A549 (cell line): ENCODE measurements at regions not wholly inside any gene's neighbourhood (a gene's known extent, or its start where the extent isn't known, plus 50 kb on each side); places are given as distances from the start of the nearest gene placed in this dataset.

Experiments used
- ATAC-seq, 2 experiments: fragments of 200-7000 bp in 1 of 2; fragments of >200 bp in 1 of 2; cut with Nextera tagmentation in 1 of 2; cut with Tn5 transposase in 1 of 2; 3 replicates each; pipeline versions ENCODE4 v1.8.0 to v1.9.1; 2018 to 2020; ENCODE audit warnings: mild to moderate bottlenecking in 1 of 2, moderate library complexity in 1 of 2
- CTCF ChIA-PET: fragments of 300-600 bp; sonication (Branson Sonifier 250); formaldehyde crosslinking; extraction: SDS; loops from one replicate; lab custom pipeline; 2021; ENCODE audit warnings: antibody characterized with exemption, inconsistent platforms; lab: Yijun Ruan, JAX
- POLR2A ChIA-PET: fragments of 350-600 bp; formaldehyde crosslinking; extraction: SDS; loops from one replicate; lab custom pipeline; 2021; ENCODE audit warnings: antibody characterized with exemption, inconsistent platforms; lab: Yijun Ruan, JAX
- DNase-seq, 2 experiments: peaks; one replicate each; pipeline versions ENCODE4 v3.0.0 to v3.0.0-alpha.2; 2011 to 2016; ENCODE audit warnings: low read depth in 1 of 2, low spot score in 1 of 2
- FAIRE-seq: peaks from 2 replicates; lab custom pipeline; 2011; peaks lifted over from hg19 to GRCh38; lab: Jason Lieb, UNC
- H3K27ac ChIP-seq, 2 experiments: fragments of >200 bp; sonication (Bioruptor Twin); formaldehyde crosslinking; 3 replicates each; pipeline ENCODE4 v1.5.1; 2016 to 2017
- H3K4me1 ChIP-seq: fragments of >200 bp; sonication (Bioruptor Twin); formaldehyde crosslinking; 3 replicates; pipeline ENCODE4 v1.6.1; 2016
- H3K4me2 ChIP-seq: fragments of >200 bp; sonication (Bioruptor Twin); formaldehyde crosslinking; 3 replicates; pipeline ENCODE4 v1.6.1; 2016
- H3K4me3 ChIP-seq: fragments of >200 bp; sonication (Bioruptor Twin); formaldehyde crosslinking; 3 replicates; pipeline ENCODE4 v1.5.1; 2016
- H3K9me3 ChIP-seq: fragments of >200 bp; sonication (Bioruptor Twin); formaldehyde crosslinking; 3 replicates; pipeline ENCODE4 v1.6.1; 2016
- CBX8 ChIP-seq: fragments of 200-600 bp; sonication (generic); IDR thresholded peaks from 2 replicates; pipeline ENCODE4 v1.6.1; 2016
- CHD2 ChIP-seq: fragments of 150-350 bp; IDR thresholded peaks from 2 replicates; pipeline ENCODE4 v1.6.1; 2014; ENCODE audit warnings: low read length; ENCODE audit not compliant: partially characterized antibody
- CHD4 ChIP-seq: fragments of 200-600 bp; sonication (generic); IDR thresholded peaks from 2 replicates; pipeline ENCODE4 v1.6.1; 2016; ENCODE audit warnings: antibody characterized with exemption, mild to moderate bottlenecking, borderline replicate concordance
- EHMT2 ChIP-seq: fragments of 200-600 bp; sonication (generic); IDR thresholded peaks from 2 replicates; pipeline ENCODE4 v1.6.1; 2016; ENCODE audit warnings: antibody characterized with exemption, low read depth, mild to moderate bottlenecking, moderate library complexity
- ESRRA ChIP-seq: fragments of 150-350 bp; IDR thresholded peaks from 2 replicates; pipeline ENCODE4 v1.6.1; 2014; ENCODE audit warnings: mild to moderate bottlenecking, low read length, borderline replicate concordance
- FOXS1 ChIP-seq: fragments of 250-450 bp; sonication (Bioruptor Pico); IDR thresholded peaks from 2 replicates; pipeline ENCODE4 v1.5.0; 2020; ENCODE audit warnings: mild to moderate bottlenecking, moderate library complexity
- HEYL ChIP-seq: fragments of 250-450 bp; sonication (Bioruptor Pico); IDR thresholded peaks from 2 replicates; pipeline ENCODE4 v1.8.0; 2021; ENCODE audit warnings: mild to moderate bottlenecking, moderate library complexity
- KDM1A ChIP-seq: fragments of 200-600 bp; sonication (generic); IDR thresholded peaks from 2 replicates; pipeline ENCODE4 v1.6.1; 2016; ENCODE audit warnings: low read depth, mild to moderate bottlenecking
- KDM5A ChIP-seq: fragments of 200-600 bp; sonication (generic); IDR thresholded peaks from 2 replicates; pipeline ENCODE4 v1.6.1; 2016; ENCODE audit warnings: antibody characterized with exemption, mild to moderate bottlenecking
- NR3C1 ChIP-seq: fragments of >200 bp; sonication (Bioruptor Twin); formaldehyde crosslinking; IDR thresholded peaks from 3 replicates; pipeline ENCODE4 v1.6.1; 2017
- POLR2A ChIP-seq: IDR thresholded peaks from 2 replicates; pipeline ENCODE4 v1.6.1; 2012; ENCODE audit warnings: mild to moderate bottlenecking, low read length
- POLR2AphosphoS2 ChIP-seq: conservative IDR thresholded peaks from 2 replicates; pipeline ENCODE4 v1.6.1; 2012; ENCODE audit warnings: low read length, improper control_type of control experiment, inconsistent platforms
- RAD21 ChIP-seq, 2 experiments: fragments of >200 bp in 1 of 2; sonication (Bioruptor Twin) in 1 of 2; formaldehyde crosslinking in 1 of 2; IDR thresholded peaks in 1 of 2; conservative IDR thresholded peaks in 1 of 2; 2 replicates in 1 of 2; 3 replicates in 1 of 2; pipeline ENCODE4 v1.6.1; 2012 to 2018; ENCODE audit warnings: inconsistent platforms in 1 of 2
- RNF2 ChIP-seq: fragments of 200-600 bp; sonication (generic); IDR thresholded peaks from 2 replicates; pipeline ENCODE4 v1.6.1; 2016; ENCODE audit warnings: low read depth, mild to moderate bottlenecking, antibody characterized with exemption, moderate library complexity, borderline replicate concordance
- SMC3 ChIP-seq: fragments of >200 bp; sonication (Bioruptor Twin); formaldehyde crosslinking; IDR thresholded peaks from 3 replicates; pipeline ENCODE4 v1.6.1; 2018; ENCODE audit warnings: inconsistent platforms
- TP53 ChIP-seq: fragments of 250-450 bp; sonication (Bioruptor Pico); IDR thresholded peaks from 2 replicates; pipeline ENCODE4 v1.5.0; 2021; ENCODE audit warnings: mild to moderate bottlenecking, moderate library complexity
- ZC3H11A ChIP-seq: fragments of 450-650 bp; IDR thresholded peaks from 2 replicates; pipeline ENCODE4 v1.6.1; 2014; ENCODE audit warnings: antibody characterized with exemption, mild to moderate bottlenecking
- ZNF302 ChIP-seq: fragments of 250-450 bp; sonication (Bioruptor Pico); IDR thresholded peaks from 2 replicates; pipeline ENCODE4 v1.9.0; 2021; ENCODE audit warnings: inconsistent platforms, mild to moderate bottlenecking, moderate library complexity
- WGBS: methylation state at CpG from one replicate; pipeline ENCODE4 v1.1.6; 2017; ENCODE audit errors: missing lambda C conversion rate; 5-methylcytosine and 5-hydroxymethylcytosine counted together
- TF ChIP-seq, protein P1 (sequence below): IDR thresholded peaks from 2 replicates; pipeline ENCODE4 v1.6.1; 2012
- TF ChIP-seq, protein P2 (sequence below): fragments of 250-450 bp; sonication (Bioruptor Pico); IDR thresholded peaks from 2 replicates; pipeline ENCODE4 v1.5.0; 2020; ENCODE audit warnings: low read depth, mild to moderate bottlenecking, moderate library complexity
- TF ChIP-seq, protein P3 (sequence below): fragments of >200 bp; sonication (Bioruptor Twin); formaldehyde crosslinking; IDR thresholded peaks from 2 replicates; pipeline ENCODE4 v1.6.1; 2016
- TF ChIP-seq, protein P4 (sequence below): fragments of 200-600 bp; sonication (generic); IDR thresholded peaks from 2 replicates; pipeline ENCODE4 v1.6.1; 2016; ENCODE audit warnings: antibody characterized with exemption, mild to moderate bottlenecking, moderate library complexity
- TF ChIP-seq, protein P5 (sequence below): IDR thresholded peaks from 2 replicates; pipeline ENCODE4 v1.6.1; 2012; ENCODE audit warnings: low read depth, borderline replicate concordance

DNA sequence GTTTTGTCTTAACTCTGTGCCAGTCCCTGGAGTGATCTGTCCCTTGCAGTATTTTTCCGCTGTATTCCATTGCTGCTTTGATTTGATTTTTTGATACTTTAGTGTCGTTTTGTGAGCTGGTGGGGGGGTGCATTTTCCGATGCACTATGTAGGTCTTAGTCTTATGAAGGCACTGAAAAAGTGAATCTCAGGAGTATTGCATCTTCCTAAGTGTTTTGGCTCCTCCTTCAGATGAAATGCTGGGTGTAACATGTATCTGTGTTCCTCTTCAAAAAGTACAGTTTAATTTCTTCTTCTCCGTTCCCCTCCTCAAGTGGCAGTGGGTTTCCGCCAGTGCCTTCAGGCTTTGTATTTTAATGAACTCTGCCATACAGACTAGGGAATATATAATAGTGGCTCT is 580.7 kb upstream of the GJE1 start:
- Histone ChIP-seq H3K4me2 (peak overlapping the region; percentile 51), H3K9me3 (peaks cover 17% of the 10 kb centered on the region; the same call in 2 of the 3 replicates), H3K4me3 (no peak overlapping the region), H3K4me1 (peaks cover 13% of the 10 kb centered on the region), H3K27ac (peak overlapping the region; percentile 60 to 76)
- ChIA-PET CTCF (no interaction called here), POLR2A (no interaction called here)
- FAIRE-seq (no peak), DNase-seq (peak in 1 of 2 experiments; percentile 22), ATAC-seq (0 out of 6 replicates have a peak, but pooled peaks of 1 of the 2 experiments have one; percentile 24)
- TF ChIP-seq POLR2AphosphoS2 (no peak), NR3C1 (no peak), CHD2 (no peak), SMC3 (no peak), RAD21 (conservative IDR thresholded peaks at IDR 0.05 in 1 of 2, IDR thresholded peaks at IDR 0.05 in 1 of 2) (no peak), HEYL (CRISPR knock-in tag) (no peak), FOXS1 (CRISPR knock-in tag) (no peak), ZC3H11A (no peak)
- TF ChIP-seq, protein P1, sequence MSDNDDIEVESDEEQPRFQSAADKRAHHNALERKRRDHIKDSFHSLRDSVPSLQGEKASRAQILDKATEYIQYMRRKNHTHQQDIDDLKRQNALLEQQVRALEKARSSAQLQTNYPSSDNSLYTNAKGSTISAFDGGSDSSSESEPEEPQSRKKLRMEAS: no peak
- TF ChIP-seq, protein P2, sequence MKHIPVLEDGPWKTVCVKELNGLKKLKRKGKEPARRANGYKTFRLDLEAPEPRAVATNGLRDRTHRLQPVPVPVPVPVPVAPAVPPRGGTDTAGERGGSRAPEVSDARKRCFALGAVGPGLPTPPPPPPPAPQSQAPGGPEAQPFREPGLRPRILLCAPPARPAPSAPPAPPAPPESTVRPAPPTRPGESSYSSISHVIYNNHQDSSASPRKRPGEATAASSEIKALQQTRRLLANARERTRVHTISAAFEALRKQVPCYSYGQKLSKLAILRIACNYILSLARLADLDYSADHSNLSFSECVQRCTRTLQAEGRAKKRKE (CRISPR knock-in tag): no peak
- TF ChIP-seq, protein P3, sequence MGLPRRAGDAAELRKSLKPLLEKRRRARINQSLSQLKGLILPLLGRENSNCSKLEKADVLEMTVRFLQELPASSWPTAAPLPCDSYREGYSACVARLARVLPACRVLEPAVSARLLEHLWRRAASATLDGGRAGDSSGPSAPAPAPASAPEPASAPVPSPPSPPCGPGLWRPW: no peak
- WGBS: 85% methylated on average over 5 of the region's 5 CpGs

DNA sequence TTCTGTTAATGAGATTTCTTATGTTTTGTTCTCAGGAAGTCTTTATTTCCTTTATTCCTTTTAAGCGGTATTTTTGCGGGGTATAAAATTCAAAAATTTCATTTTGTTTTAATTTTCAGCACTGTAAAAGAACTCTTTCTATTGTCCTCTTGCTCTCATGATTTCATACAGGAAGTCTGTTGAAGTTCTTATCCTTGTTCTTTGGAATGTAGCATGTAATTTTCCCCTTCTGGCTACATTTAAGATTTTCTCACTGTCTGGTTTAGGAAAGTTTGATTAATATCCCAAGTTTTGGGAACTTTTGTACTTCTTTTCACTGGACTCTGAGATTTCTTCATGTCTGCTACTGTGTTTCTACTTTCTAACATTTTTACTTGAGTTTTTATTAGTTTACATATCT is 581.4 kb upstream of the GJE1 start:
- H3K4me1 ChIP-seq: peaks cover 13% of the 10 kb centered on the region
- no peak for ATAC-seq
- ChIA-PET CTCF (no interaction called here), POLR2A (no interaction called here)
- no peak overlapping the region for H3K27ac ChIP-seq
- peaks cover 17% of the 10 kb centered on the region; the same call in 2 of the 3 replicates for H3K9me3 ChIP-seq
- H3K4me2 ChIP-seq: no peak overlapping the region
- H3K4me3 ChIP-seq: no peak overlapping the region
- no peak for TF ChIP-seq POLR2A
- no peak for TF ChIP-seq ZC3H11A
- TF ChIP-seq, protein P4, sequence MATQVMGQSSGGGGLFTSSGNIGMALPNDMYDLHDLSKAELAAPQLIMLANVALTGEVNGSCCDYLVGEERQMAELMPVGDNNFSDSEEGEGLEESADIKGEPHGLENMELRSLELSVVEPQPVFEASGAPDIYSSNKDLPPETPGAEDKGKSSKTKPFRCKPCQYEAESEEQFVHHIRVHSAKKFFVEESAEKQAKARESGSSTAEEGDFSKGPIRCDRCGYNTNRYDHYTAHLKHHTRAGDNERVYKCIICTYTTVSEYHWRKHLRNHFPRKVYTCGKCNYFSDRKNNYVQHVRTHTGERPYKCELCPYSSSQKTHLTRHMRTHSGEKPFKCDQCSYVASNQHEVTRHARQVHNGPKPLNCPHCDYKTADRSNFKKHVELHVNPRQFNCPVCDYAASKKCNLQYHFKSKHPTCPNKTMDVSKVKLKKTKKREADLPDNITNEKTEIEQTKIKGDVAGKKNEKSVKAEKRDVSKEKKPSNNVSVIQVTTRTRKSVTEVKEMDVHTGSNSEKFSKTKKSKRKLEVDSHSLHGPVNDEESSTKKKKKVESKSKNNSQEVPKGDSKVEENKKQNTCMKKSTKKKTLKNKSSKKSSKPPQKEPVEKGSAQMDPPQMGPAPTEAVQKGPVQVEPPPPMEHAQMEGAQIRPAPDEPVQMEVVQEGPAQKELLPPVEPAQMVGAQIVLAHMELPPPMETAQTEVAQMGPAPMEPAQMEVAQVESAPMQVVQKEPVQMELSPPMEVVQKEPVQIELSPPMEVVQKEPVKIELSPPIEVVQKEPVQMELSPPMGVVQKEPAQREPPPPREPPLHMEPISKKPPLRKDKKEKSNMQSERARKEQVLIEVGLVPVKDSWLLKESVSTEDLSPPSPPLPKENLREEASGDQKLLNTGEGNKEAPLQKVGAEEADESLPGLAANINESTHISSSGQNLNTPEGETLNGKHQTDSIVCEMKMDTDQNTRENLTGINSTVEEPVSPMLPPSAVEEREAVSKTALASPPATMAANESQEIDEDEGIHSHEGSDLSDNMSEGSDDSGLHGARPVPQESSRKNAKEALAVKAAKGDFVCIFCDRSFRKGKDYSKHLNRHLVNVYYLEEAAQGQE: no peak
- TF ChIP-seq, protein P5, sequence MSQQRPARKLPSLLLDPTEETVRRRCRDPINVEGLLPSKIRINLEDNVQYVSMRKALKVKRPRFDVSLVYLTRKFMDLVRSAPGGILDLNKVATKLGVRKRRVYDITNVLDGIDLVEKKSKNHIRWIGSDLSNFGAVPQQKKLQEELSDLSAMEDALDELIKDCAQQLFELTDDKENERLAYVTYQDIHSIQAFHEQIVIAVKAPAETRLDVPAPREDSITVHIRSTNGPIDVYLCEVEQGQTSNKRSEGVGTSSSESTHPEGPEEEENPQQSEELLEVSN: no peak
- no peak for TF ChIP-seq CHD4
- no peak for TF ChIP-seq ESRRA
- TF ChIP-seq KDM1A: no peak
- no peak for TF ChIP-seq KDM5A
- TF ChIP-seq ZNF302 (CRISPR knock-in tag): no peak
- TF ChIP-seq TP53 (CRISPR knock-in tag): no peak
- no peak for TF ChIP-seq RNF2
- no peak for TF ChIP-seq CBX8
- TF ChIP-seq POLR2AphosphoS2: no peak
- TF ChIP-seq EHMT2: no peak
- TF ChIP-seq, protein P2 (CRISPR knock-in tag): no peak
- TF ChIP-seq HEYL (CRISPR knock-in tag): no peak
- 93% methylated on average over 2 of the region's 2 CpGs for WGBS
- FAIRE-seq: no peak
- DNase-seq: no peak
